ENCODE measurements at regions not wholly inside any gene's neighbourhood (a gene's known extent, or its start where the extent isn't known, plus 50 kb on each side); places are given as distances from the start of the nearest gene placed in this dataset.

DNA sequence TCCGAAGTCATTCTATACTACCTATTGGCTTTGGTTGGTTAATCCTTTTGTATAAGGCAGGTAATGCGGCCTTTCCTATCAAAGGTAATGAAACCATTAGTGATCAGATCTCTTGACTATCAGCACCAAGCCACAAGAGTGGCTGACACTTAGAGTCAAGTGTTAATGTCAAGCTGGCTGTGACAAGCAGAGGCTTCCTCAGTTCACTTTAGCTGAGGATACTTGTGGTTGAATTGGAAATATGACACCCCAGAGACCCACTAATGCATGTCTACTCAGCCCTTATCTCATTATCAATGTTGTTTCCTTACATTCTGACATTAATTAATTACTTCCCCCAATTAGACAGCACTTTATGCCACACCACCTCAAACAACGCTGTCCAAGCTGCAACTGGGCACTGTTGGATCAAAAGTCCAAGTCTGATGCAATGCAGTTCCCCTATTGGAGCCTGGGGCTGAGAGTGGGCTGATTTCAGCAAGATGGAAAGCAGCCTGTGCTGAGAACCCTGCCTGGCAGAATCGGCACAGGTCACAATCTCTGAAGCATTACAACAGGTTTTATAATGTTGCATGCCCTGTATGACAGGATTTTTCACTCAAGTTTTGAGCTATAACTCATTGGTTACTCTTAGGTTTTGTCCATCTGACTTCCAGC, 273.5 kb downstream of the COL12A1 start:
- no peak for TF ChIP-seq CTCF (IDR thresholded peaks at IDR 0.05; ENCODE audit: low read depth, low read length, poor library complexity, severe bottlenecking)
- no peak for TF ChIP-seq EZH2phosphoT487 (IDR thresholded peaks at IDR 0.05; ENCODE audit: borderline replicate concordance, low read length)
